ENCODE measurements at regions not wholly inside any gene's neighbourhood (a gene's known extent, or its start where the extent isn't known, plus 50 kb on each side); places are given as distances from the start of the nearest gene placed in this dataset.

DNA sequence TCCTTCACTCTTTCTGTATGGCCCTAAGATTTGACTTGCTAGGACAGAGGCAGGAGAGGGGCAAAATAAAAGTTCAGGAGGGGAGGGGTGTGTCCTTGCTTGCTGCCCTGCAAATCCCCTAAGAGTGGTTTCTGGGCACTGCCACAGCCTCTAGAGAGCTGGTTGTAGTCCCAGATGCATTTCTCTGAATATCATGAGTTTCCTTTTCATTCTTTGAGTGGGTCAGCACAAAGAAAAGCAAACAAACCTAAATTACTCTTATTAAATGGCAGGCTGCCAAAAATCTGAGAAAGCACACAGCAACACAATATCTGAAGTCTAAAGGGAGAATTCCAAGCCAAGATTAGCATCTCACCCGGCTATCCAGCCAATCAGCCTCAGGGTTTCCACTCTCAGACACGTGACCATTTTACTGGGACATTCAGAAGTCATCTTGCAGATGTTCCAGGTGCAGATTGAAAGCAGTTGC, 919.3 kb downstream of the TUSC7 start:
- DNase-seq (ENCODE audit: extremely low spot score, unreplicated experiment): no peak
- peak overlapping the region; percentile 46 for H3K4me3 Mint-ChIP-seq
- peak overlapping the region; percentile 82 for H3K27ac Mint-ChIP-seq
- H3K36me3 Mint-ChIP-seq: no peaks in the 10 kb centered on the region
- TF ChIP-seq, protein P1, sequence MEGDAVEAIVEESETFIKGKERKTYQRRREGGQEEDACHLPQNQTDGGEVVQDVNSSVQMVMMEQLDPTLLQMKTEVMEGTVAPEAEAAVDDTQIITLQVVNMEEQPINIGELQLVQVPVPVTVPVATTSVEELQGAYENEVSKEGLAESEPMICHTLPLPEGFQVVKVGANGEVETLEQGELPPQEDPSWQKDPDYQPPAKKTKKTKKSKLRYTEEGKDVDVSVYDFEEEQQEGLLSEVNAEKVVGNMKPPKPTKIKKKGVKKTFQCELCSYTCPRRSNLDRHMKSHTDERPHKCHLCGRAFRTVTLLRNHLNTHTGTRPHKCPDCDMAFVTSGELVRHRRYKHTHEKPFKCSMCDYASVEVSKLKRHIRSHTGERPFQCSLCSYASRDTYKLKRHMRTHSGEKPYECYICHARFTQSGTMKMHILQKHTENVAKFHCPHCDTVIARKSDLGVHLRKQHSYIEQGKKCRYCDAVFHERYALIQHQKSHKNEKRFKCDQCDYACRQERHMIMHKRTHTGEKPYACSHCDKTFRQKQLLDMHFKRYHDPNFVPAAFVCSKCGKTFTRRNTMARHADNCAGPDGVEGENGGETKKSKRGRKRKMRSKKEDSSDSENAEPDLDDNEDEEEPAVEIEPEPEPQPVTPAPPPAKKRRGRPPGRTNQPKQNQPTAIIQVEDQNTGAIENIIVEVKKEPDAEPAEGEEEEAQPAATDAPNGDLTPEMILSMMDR (conservative IDR thresholded peaks at IDR 0.05): no peak
- H3K27me3 Mint-ChIP-seq: no peaks in the 10 kb centered on the region
- H3K9me3 Mint-ChIP-seq: no peaks in the 10 kb centered on the region
- H3K4me1 Mint-ChIP-seq (ENCODE audit: unreplicated experiment): peaks cover 41% of the 10 kb centered on the region

DNA sequence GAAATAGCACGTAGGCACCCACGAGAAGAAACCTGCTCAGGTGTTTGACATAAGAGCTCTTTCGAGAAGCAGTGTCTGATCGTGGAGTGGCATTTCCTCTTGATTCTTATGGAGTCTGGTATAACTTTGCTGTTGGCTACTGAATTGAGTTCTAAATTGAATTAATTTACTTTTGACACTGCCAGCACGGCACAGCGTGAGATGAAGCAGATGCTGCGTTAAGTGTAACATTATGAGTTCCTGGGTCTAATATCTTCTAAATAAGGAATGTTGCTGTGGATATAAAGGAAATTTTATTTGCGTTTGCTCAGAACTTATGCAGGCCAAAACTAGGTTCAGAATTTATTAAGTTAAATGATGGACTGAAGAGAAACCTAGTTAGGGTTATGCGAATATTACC, 919.9 kb downstream of the TUSC7 start:
- no peaks in the 10 kb centered on the region for H3K36me3 Mint-ChIP-seq
- peak overlapping the region; percentile 46 for H3K4me3 Mint-ChIP-seq

DNA sequence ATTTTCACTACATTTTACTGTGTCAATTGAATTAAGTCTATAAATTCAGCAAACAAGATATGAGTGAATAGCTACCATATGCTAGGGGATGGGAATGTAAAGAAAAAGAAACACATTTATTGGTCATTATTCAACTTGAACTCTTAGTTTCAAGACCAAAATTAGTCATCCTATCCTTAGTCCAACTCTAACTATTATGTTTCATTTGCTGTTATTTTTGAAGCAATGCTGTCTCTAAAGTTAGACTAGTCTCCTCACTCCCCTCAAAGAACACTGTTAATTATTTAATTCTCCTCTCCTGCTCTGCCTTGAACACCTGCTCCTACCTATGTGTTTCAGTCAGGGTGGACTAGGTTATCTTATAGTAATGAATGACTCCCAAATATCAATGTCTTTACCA, 920.9 kb downstream of the TUSC7 start:
- TF ChIP-seq, protein P1 (conservative IDR thresholded peaks at IDR 0.05): no peak
- no peaks in the 10 kb centered on the region for H3K36me3 Mint-ChIP-seq
- H3K4me3 Mint-ChIP-seq: no peak overlapping the region
- H3K4me1 Mint-ChIP-seq (ENCODE audit: unreplicated experiment): peaks cover 34% of the 10 kb centered on the region
- no peak for DNase-seq (ENCODE audit: extremely low spot score, unreplicated experiment)
- no peaks in the 10 kb centered on the region for H3K9me3 Mint-ChIP-seq
- no peaks in the 10 kb centered on the region for H3K27me3 Mint-ChIP-seq
- H3K27ac Mint-ChIP-seq: no peak overlapping the region

More for the DNA sequence above, 919.9 kb downstream of the TUSC7 start:
- peaks cover 40% of the 10 kb centered on the region for H3K4me1 Mint-ChIP-seq (ENCODE audit: unreplicated experiment)
- no peak overlapping the region for H3K27ac Mint-ChIP-seq
- TF ChIP-seq, protein P1 (conservative IDR thresholded peaks at IDR 0.05): no peak
- no peak for DNase-seq (ENCODE audit: extremely low spot score, unreplicated experiment)
- H3K9me3 Mint-ChIP-seq: no peaks in the 10 kb centered on the region
- no peaks in the 10 kb centered on the region for H3K27me3 Mint-ChIP-seq

DNA sequence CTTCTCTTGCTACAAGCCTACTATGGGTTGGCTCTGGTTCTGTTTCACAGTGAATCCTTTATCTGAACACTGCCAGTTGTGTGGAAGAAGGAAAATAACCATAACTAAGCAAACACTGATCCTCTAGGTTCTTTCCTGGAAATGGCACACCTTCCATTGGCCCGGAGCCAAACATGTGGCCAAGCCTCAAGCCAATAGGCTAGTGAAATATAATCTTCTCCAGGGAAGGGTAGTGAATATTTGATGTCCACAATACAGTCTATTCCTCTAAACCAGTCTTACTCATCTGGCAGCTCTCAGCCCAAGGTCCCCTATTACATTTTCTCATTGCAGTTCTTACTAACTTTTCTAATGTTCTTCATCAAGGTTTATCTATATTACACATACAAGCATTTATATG, 921.3 kb downstream of the TUSC7 start:
- peaks cover 38% of the 10 kb centered on the region for H3K4me1 Mint-ChIP-seq (ENCODE audit: unreplicated experiment)
- DNase-seq (ENCODE audit: extremely low spot score, unreplicated experiment): no peak
- H3K27me3 Mint-ChIP-seq: peaks cover 2% of the 10 kb centered on the region
- H3K9me3 Mint-ChIP-seq: no peaks in the 10 kb centered on the region
- no peak overlapping the region for H3K4me3 Mint-ChIP-seq
- TF ChIP-seq, protein P1 (conservative IDR thresholded peaks at IDR 0.05): no peak
- H3K36me3 Mint-ChIP-seq: no peaks in the 10 kb centered on the region
- no peak overlapping the region for H3K27ac Mint-ChIP-seq

DNA sequence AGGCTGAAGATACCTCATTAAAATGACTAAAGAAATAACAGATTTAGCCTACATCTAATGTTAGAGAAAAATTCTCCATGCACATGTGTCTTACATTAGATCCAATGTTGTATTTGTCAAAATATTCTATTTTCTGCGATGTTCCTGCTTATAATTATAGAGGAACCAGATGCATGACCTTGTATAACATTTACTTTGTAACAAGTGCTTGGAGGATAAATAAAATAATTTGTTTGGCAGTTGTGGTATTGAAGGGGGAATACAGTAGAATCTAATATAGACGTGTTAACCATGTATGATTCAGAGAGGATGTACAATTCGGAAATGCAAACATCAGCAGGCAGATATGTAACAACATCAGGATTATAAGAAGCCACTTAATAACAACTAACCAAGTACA, 922.2 kb downstream of the TUSC7 start:
- H3K36me3 Mint-ChIP-seq: no peaks in the 10 kb centered on the region
- no peak for DNase-seq (ENCODE audit: extremely low spot score, unreplicated experiment)
- peaks cover 4% of the 10 kb centered on the region for H3K27me3 Mint-ChIP-seq
- TF ChIP-seq, protein P1 (conservative IDR thresholded peaks at IDR 0.05): no peak
- H3K27ac Mint-ChIP-seq: no peak overlapping the region
- no peak overlapping the region for H3K4me3 Mint-ChIP-seq
- peaks cover 38% of the 10 kb centered on the region for H3K4me1 Mint-ChIP-seq (ENCODE audit: unreplicated experiment)
- H3K9me3 Mint-ChIP-seq: no peaks in the 10 kb centered on the region

DNA sequence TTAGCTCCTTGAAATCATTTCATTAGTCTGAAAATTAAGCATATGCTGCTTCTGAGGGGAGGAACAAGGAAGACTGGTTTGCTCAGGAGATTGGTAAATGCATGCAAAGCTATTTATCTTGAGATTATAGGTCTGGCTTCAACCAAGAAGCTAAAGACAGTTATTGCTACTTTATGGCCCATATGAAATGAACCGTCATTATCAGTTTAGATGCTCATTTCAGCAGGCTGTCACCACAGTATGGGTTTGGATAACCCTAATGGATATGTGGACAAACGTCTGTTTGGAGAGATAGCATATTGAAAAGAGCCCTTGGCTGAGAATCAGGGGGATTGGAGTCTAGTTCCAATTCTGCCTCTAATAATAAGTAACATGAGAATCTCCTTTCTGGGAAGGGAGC, 922.6 kb downstream of the TUSC7 start:
- peaks cover 4% of the 10 kb centered on the region for H3K27me3 Mint-ChIP-seq
- no peaks in the 10 kb centered on the region for H3K9me3 Mint-ChIP-seq
- TF ChIP-seq, protein P1 (conservative IDR thresholded peaks at IDR 0.05): no peak
- peaks cover 38% of the 10 kb centered on the region for H3K4me1 Mint-ChIP-seq (ENCODE audit: unreplicated experiment)
- DNase-seq (ENCODE audit: extremely low spot score, unreplicated experiment): no peak
- H3K36me3 Mint-ChIP-seq: no peaks in the 10 kb centered on the region
- H3K4me3 Mint-ChIP-seq: no peak overlapping the region
- no peak overlapping the region for H3K27ac Mint-ChIP-seq

Measured in type B pancreatic cell (in vitro differentiated cells).